Chondrocyte (in vitro differentiated cells): ENCODE measurements at regions not wholly inside any gene's neighbourhood (a gene's known extent, or its start where the extent isn't known, plus 50 kb on each side); places are given as distances from the start of the nearest gene placed in this dataset.

Experiments
- DNase-seq: peaks from one replicate; pipeline ENCODE4 v3.0.0; 2021; ENCODE audit warnings: mixed read lengths, low spot score
- H3K27ac Mint-ChIP-seq: one replicate; pipeline ENCODE4 v1.8.0; 2021; ENCODE audit warnings: mild to moderate bottlenecking, moderate library complexity, mixed read lengths; ENCODE audit not compliant: unreplicated experiment
- H3K27me3 Mint-ChIP-seq: 2 replicates; pipeline ENCODE4 v1.8.0; 2021; ENCODE audit warnings: low read depth, mixed read lengths
- H3K36me3 Mint-ChIP-seq: 2 replicates; pipeline ENCODE4 v1.8.0; 2021; ENCODE audit warnings: low read depth, mixed read lengths
- H3K4me1 Mint-ChIP-seq: 2 replicates; pipeline ENCODE4 v1.8.0; 2021; ENCODE audit warnings: low read depth, mild to moderate bottlenecking, mixed read lengths
- H3K4me3 Mint-ChIP-seq: one replicate; pipeline ENCODE4 v1.8.0; 2021; ENCODE audit warnings: mild to moderate bottlenecking, moderate library complexity, mixed read lengths; ENCODE audit not compliant: unreplicated experiment
- H3K9me3 Mint-ChIP-seq: 2 replicates; pipeline ENCODE4 v1.8.0; 2021; ENCODE audit warnings: low read depth, mixed read lengths
- CTCF ChIP-seq: fragments of 200-600 bp; sonication (generic); IDR thresholded peaks from 2 replicates; pipeline ENCODE4 v1.5.0; 2021; ENCODE audit warnings: antibody characterized with exemption, mild to moderate bottlenecking, moderate library complexity

GRCh38 chr6:71029555-71029954, 72.7 kb upstream of the B3GAT2 start:
- H3K4me3 Mint-ChIP-seq, result no peak overlapping the region
- no peaks in the 10 kb centered on the region for H3K4me1 Mint-ChIP-seq
- peaks cover under 1% of the 10 kb centered on the region for H3K9me3 Mint-ChIP-seq
- no peak for DNase-seq
- TF ChIP-seq CTCF, result no peak
- H3K36me3 Mint-ChIP-seq, result no peaks in the 10 kb centered on the region
- no peak overlapping the region for H3K27ac Mint-ChIP-seq
- H3K27me3 Mint-ChIP-seq, result no peaks in the 10 kb centered on the region

- Mint-ChIP-seq H3K4me1 (no peaks in the 10 kb centered on the region), H3K27ac (no peak overlapping the region), H3K9me3 (no peaks in the 10 kb centered on the region), H3K36me3 (no peaks in the 10 kb centered on the region), H3K27me3 (no peaks in the 10 kb centered on the region), H3K4me3 (no peak overlapping the region)
- no peak for DNase-seq
- no peak for TF ChIP-seq CTCF
Measured at GRCh38 chr6:71031912-71032311, 75.1 kb upstream of the B3GAT2 start.

- no peaks in the 10 kb centered on the region for H3K27me3 Mint-ChIP-seq
Measured at GRCh38 chr6:71033171-71033570, 76.3 kb upstream of the B3GAT2 start.

GRCh38 chr6:71033890-71034289, 77.0 kb upstream of the B3GAT2 start:
- H3K27ac Mint-ChIP-seq, result no peak overlapping the region
- H3K36me3 Mint-ChIP-seq, result no peaks in the 10 kb centered on the region
- H3K27me3 Mint-ChIP-seq, result peaks cover 5% of the 10 kb centered on the region
- no peak overlapping the region for H3K4me3 Mint-ChIP-seq
- no peak for DNase-seq
- H3K9me3 Mint-ChIP-seq, result no peaks in the 10 kb centered on the region
- TF ChIP-seq CTCF, result no peak
- no peaks in the 10 kb centered on the region for H3K4me1 Mint-ChIP-seq

More at GRCh38 chr6:71033171-71033570, 76.3 kb upstream of the B3GAT2 start:
- no peak for DNase-seq
- Mint-ChIP-seq H3K4me3 (no peak overlapping the region), H3K4me1 (no peaks in the 10 kb centered on the region), H3K9me3 (no peaks in the 10 kb centered on the region), H3K27ac (no peak overlapping the region), H3K36me3 (no peaks in the 10 kb centered on the region)
- no peak for TF ChIP-seq CTCF

GRCh38 chr6:71034563-71035345, 77.9 kb upstream of the B3GAT2 start:
- DNase-seq, result no peak
- Mint-ChIP-seq H3K27me3 (peaks cover 5% of the 10 kb centered on the region), H3K9me3 (no peaks in the 10 kb centered on the region), H3K27ac (no peak overlapping the region), H3K4me1 (no peaks in the 10 kb centered on the region), H3K4me3 (no peak overlapping the region), H3K36me3 (no peaks in the 10 kb centered on the region)
- no peak for TF ChIP-seq CTCF
